H9 (cell line): ENCODE measurements at regions not wholly inside any gene's neighbourhood (a gene's known extent, or its start where the extent isn't known, plus 50 kb on each side); places are given as distances from the start of the nearest gene placed in this dataset.

ENCODE experiments used
- DNase-seq: peaks from one replicate; pipeline ENCODE4 v3.0.0-alpha.2; 2017
- H2AFZ ChIP-seq: one replicate; pipeline ENCODE4 v1.6.1; 2013; ENCODE audit warnings: mild to moderate bottlenecking, low read length, control low read depth, moderate library complexity
- H2AK5ac ChIP-seq: 2 replicates; pipeline ENCODE4 v1.6.1; 2013; ENCODE audit warnings: low read length, control low read depth, mixed read lengths; ENCODE audit not compliant: insufficient read length
- H2BK120ac ChIP-seq: one replicate; pipeline ENCODE4 v1.6.1; 2013; ENCODE audit warnings: low read depth, mild to moderate bottlenecking, low read length, control low read depth, inconsistent platforms; ENCODE audit not compliant: poor library complexity, severe bottlenecking
- H2BK12ac ChIP-seq: 2 replicates; pipeline ENCODE4 v1.6.1; 2013; ENCODE audit warnings: low read length, control low read depth, mixed read lengths, low read depth; ENCODE audit not compliant: insufficient read length
- H2BK15ac ChIP-seq: 2 replicates; pipeline ENCODE4 v1.6.1; 2013; ENCODE audit warnings: low read depth, low read length, control low read depth
- H2BK20ac ChIP-seq: one replicate; pipeline ENCODE4 v1.6.1; 2013; ENCODE audit warnings: low read depth, mild to moderate bottlenecking, low read length, control low read depth, inconsistent platforms; ENCODE audit not compliant: poor library complexity, severe bottlenecking
- H2BK5ac ChIP-seq: 2 replicates; pipeline ENCODE4 v1.6.1; 2013; ENCODE audit warnings: low read length, control low read depth, mixed read lengths; ENCODE audit not compliant: insufficient read length
- H3K14ac ChIP-seq: 2 replicates; pipeline ENCODE4 v1.6.1; 2013; ENCODE audit warnings: low read length, control low read depth; ENCODE audit not compliant: insufficient read depth
- H3K18ac ChIP-seq: 2 replicates; pipeline ENCODE4 v1.6.1; 2013; ENCODE audit warnings: low read depth, mild to moderate bottlenecking, mixed read lengths, low read length, control low read depth; ENCODE audit not compliant: insufficient read length
- H3K23ac ChIP-seq: 2 replicates; pipeline ENCODE4 v1.6.1; 2013; ENCODE audit warnings: low read length, control low read depth, mixed read lengths, low read depth; ENCODE audit not compliant: insufficient read length
- H3K23me2 ChIP-seq: 2 replicates; pipeline ENCODE4 v1.6.1; 2013; ENCODE audit warnings: low read depth, mild to moderate bottlenecking, mixed read lengths, low read length, control low read depth; ENCODE audit not compliant: insufficient read length, poor library complexity, severe bottlenecking
- H3K27ac ChIP-seq: 2 replicates; pipeline ENCODE4 v1.5.1; 2013; ENCODE audit warnings: low read length, control low read depth, mixed read lengths, low read depth; ENCODE audit not compliant: insufficient read length
- H3K27me3 ChIP-seq: 2 replicates; pipeline ENCODE4 v1.6.1; 2013; ENCODE audit warnings: low read length, control low read depth, inconsistent platforms; ENCODE audit not compliant: insufficient read depth
- H3K4ac ChIP-seq: 2 replicates; pipeline ENCODE4 v1.6.1; 2013; ENCODE audit warnings: low read depth, mild to moderate bottlenecking, control low read depth, inconsistent platforms, low read length, moderate library complexity
- H3K4me1 ChIP-seq: 2 replicates; pipeline ENCODE4 v1.6.1; 2013; ENCODE audit warnings: low read length, control low read depth, inconsistent platforms; ENCODE audit not compliant: insufficient read depth
- H3K4me2 ChIP-seq: 2 replicates; pipeline ENCODE4 v1.6.1; 2013; ENCODE audit warnings: low read length, control low read depth, mixed read lengths; ENCODE audit not compliant: insufficient read length, insufficient read depth
- H3K56ac ChIP-seq: 2 replicates; pipeline ENCODE4 v1.6.1; 2013; ENCODE audit warnings: low read depth, mild to moderate bottlenecking, mixed read lengths, low read length, control low read depth; ENCODE audit not compliant: insufficient read length
- H3K79me1 ChIP-seq: 2 replicates; pipeline ENCODE4 v1.6.1; 2013; ENCODE audit warnings: low read depth, mild to moderate bottlenecking, moderate library complexity, low read length, control low read depth, inconsistent platforms; ENCODE audit not compliant: insufficient read depth, poor library complexity, severe bottlenecking
- H3K79me2 ChIP-seq: 2 replicates; pipeline ENCODE4 v1.6.1; 2013; ENCODE audit warnings: low read length, control low read depth, inconsistent platforms; ENCODE audit not compliant: insufficient read depth
- H3K9ac ChIP-seq: 2 replicates; pipeline ENCODE4 v1.6.1; 2013; ENCODE audit warnings: low read length, control low read depth, mixed read lengths; ENCODE audit not compliant: insufficient read length; ENCODE audit errors: extremely low read depth
- H3K9me3 ChIP-seq: one replicate; pipeline ENCODE4 v1.6.1; 2013; ENCODE audit warnings: low read depth, low read length, inconsistent platforms; ENCODE audit not compliant: control insufficient read depth
- H3T11ph ChIP-seq: one replicate; pipeline ENCODE4 v1.6.1; 2013; ENCODE audit warnings: mild to moderate bottlenecking, low read length, control low read depth, inconsistent platforms
- H4K20me1 ChIP-seq: one replicate; pipeline ENCODE4 v1.6.1; 2013; ENCODE audit not compliant: control insufficient read depth, insufficient read length, insufficient read depth
- H4K5ac ChIP-seq: 2 replicates; pipeline ENCODE4 v1.6.1; 2013; ENCODE audit warnings: low read depth, mild to moderate bottlenecking, mixed read lengths, low read length, control low read depth; ENCODE audit not compliant: insufficient read length
- H4K8ac ChIP-seq: replicated peaks from 2 replicates; pipeline ENCODE4 v1.6.1; 2013; ENCODE audit warnings: low read length, control low read depth, mixed read lengths, low read depth; ENCODE audit not compliant: insufficient read length
- H4K91ac ChIP-seq: 2 replicates; pipeline ENCODE4 v1.6.1; 2013; ENCODE audit warnings: low read depth, mild to moderate bottlenecking, moderate library complexity, mixed read lengths, low read length, control low read depth; ENCODE audit not compliant: insufficient read length
- H3K27ac Mint-ChIP-seq, 3 experiments: 2 replicates in 2 of 3; 3 replicates in 1 of 3; pipeline ENCODE4 v1.8.0; 2020 to 2021; ENCODE audit warnings: mixed read lengths in 3 of 3, mild to moderate bottlenecking in 1 of 3, moderate library complexity in 1 of 3
- H3K27me3 Mint-ChIP-seq: 2 replicates; pipeline ENCODE4 v1.8.0; 2021; ENCODE audit warnings: low read depth, mild to moderate bottlenecking, moderate library complexity, mixed read lengths
- H3K36me3 Mint-ChIP-seq, 3 experiments: 2 replicates in 2 of 3; 3 replicates in 1 of 3; pipeline ENCODE4 v1.8.0; 2020 to 2021; ENCODE audit warnings: low read depth in 3 of 3, mixed read lengths in 3 of 3; ENCODE audit not compliant: insufficient read depth in 1 of 3
- H3K4me1 Mint-ChIP-seq, 2 experiments: 2 replicates each; pipeline ENCODE4 v1.8.0; 2020; ENCODE audit warnings: mixed read lengths in 2 of 2
- H3K4me3 Mint-ChIP-seq, 2 experiments: 2 replicates in 1 of 2; 3 replicates in 1 of 2; pipeline ENCODE4 v1.8.0; 2020 to 2021; ENCODE audit warnings: mild to moderate bottlenecking in 2 of 2, mixed read lengths in 2 of 2, moderate library complexity in 1 of 2
- H3K9me3 Mint-ChIP-seq, 2 experiments: 2 replicates in 1 of 2; 3 replicates in 1 of 2; pipeline ENCODE4 v1.8.0; 2020; ENCODE audit warnings: mild to moderate bottlenecking in 2 of 2, mixed read lengths in 2 of 2, moderate library complexity in 1 of 2
- WGBS: extraction: QIAGEN DNeasy Blood & Tissue Kit; methylation state at CpG from one replicate; pipeline ENCODE4 v1.1.7; 2013; ENCODE audit warnings: missing lambda C conversion rate, low lambda C conversion rate, mixed read lengths; ENCODE audit not compliant: insufficient read length; ENCODE audit errors: extremely low coverage; 5-methylcytosine and 5-hydroxymethylcytosine counted together
- TF ChIP-seq, protein P1 (sequence below): fragments of 200-600 bp; sonication (generic); conservative IDR thresholded peaks from 3 replicates; pipeline ENCODE4 v1.8.0; 2021; ENCODE audit warnings: antibody characterized with exemption, mild to moderate bottlenecking

- Histone ChIP-seq H4K20me1 (no peaks in the 10 kb centered on the region), H2BK15ac (no peak overlapping the region), H3K79me2 (no peaks in the 10 kb centered on the region), H3K14ac (no peak overlapping the region), H3K9me3 (no peaks in the 10 kb centered on the region), H3K18ac (no peak overlapping the region), H3K4me2 (no peak overlapping the region), H2BK5ac (no peak overlapping the region), H3K23ac (no peak overlapping the region), H3K4ac (no peak overlapping the region), H2AK5ac (no peak overlapping the region), H3K27ac (no peak overlapping the region), H3K56ac (no peak overlapping the region), H2BK120ac (no peak overlapping the region), H3K27me3 (no peaks in the 10 kb centered on the region), H3K9ac (no peak overlapping the region), H2BK12ac (no peak overlapping the region), H3K23me2 (no peaks in the 10 kb centered on the region), H4K8ac (no peak overlapping the region), H2BK20ac (no peak overlapping the region), H4K5ac (no peak overlapping the region), H4K91ac (no peak overlapping the region), H3K4me1 (peaks cover 3% of the 10 kb centered on the region; the same call in 1 of the 2 replicates), H3K79me1 (no peaks in the 10 kb centered on the region), H3T11ph (no peak overlapping the region), H2AFZ (no peak overlapping the region)
- WGBS: no CpG with 5 or more reads among the region's 7 CpGs
- no peak for DNase-seq
- peaks cover 0 to 14% (median 4%) of the 10 kb centered on the region in 3 experiments; a peak in 2 of 7 replicates for H3K36me3 Mint-ChIP-seq
- no peak overlapping the region for H3K27ac Mint-ChIP-seq
- H3K4me1 Mint-ChIP-seq: peaks cover 20% of the 10 kb centered on the region in 2 experiments
- no peak overlapping the region; a peak in 1 of 5 replicates for H3K4me3 Mint-ChIP-seq
- no peaks in the 10 kb centered on the region for H3K27me3 Mint-ChIP-seq
- TF ChIP-seq, protein P1, sequence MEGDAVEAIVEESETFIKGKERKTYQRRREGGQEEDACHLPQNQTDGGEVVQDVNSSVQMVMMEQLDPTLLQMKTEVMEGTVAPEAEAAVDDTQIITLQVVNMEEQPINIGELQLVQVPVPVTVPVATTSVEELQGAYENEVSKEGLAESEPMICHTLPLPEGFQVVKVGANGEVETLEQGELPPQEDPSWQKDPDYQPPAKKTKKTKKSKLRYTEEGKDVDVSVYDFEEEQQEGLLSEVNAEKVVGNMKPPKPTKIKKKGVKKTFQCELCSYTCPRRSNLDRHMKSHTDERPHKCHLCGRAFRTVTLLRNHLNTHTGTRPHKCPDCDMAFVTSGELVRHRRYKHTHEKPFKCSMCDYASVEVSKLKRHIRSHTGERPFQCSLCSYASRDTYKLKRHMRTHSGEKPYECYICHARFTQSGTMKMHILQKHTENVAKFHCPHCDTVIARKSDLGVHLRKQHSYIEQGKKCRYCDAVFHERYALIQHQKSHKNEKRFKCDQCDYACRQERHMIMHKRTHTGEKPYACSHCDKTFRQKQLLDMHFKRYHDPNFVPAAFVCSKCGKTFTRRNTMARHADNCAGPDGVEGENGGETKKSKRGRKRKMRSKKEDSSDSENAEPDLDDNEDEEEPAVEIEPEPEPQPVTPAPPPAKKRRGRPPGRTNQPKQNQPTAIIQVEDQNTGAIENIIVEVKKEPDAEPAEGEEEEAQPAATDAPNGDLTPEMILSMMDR: no peak
- peaks cover 0 to 12% of the 10 kb centered on the region in 2 experiments; a peak in 3 of 5 replicates for H3K9me3 Mint-ChIP-seq
Observed at GRCh38 chr6:20036141-20036677, 176.1 kb downstream of the MBOAT1 start.
